Large intestine (tissue), 3 donors: ENCODE measurements at regions not wholly inside any gene's neighbourhood (a gene's known extent, or its start where the extent isn't known, plus 50 kb on each side); places are given as distances from the start of the nearest gene placed in this dataset.
"Not testable (repeated sequence)": the region's sequence is repeated elsewhere in the genome, so short reads cannot be mapped to it uniquely, and the experiment has no call there.

Experiments used
- DNase-seq, 2 donors: peaks; one replicate each; pipeline versions ENCODE4 v3.0.0 to v3.0.0-alpha.2; 2013
- H3K27ac ChIP-seq: one replicate; pipeline ENCODE4 v1.5.1; 2013; ENCODE audit warnings: low read length
- H3K27me3 ChIP-seq: 2 replicates; pipeline ENCODE4 v1.6.1; 2013; ENCODE audit warnings: low read length; ENCODE audit not compliant: control insufficient read depth, insufficient read depth
- H3K36me3 ChIP-seq: 2 replicates; pipeline ENCODE4 v1.6.1; 2013; ENCODE audit warnings: low read length; ENCODE audit not compliant: control insufficient read depth, insufficient read depth
- H3K4me1 ChIP-seq: one replicate; pipeline ENCODE4 v1.6.1; 2013; ENCODE audit warnings: low read length; ENCODE audit not compliant: control insufficient read depth, insufficient read depth
- H3K4me3 ChIP-seq: one replicate; pipeline ENCODE4 v1.5.1; 2013; ENCODE audit warnings: low read length
- H3K9me3 ChIP-seq: one replicate; pipeline ENCODE4 v1.6.1; 2013; ENCODE audit warnings: mild to moderate bottlenecking, low read depth, low read length, moderate library complexity; ENCODE audit not compliant: control insufficient read depth
- WGBS: methylation state at CpG from one replicate; pipeline ENCODE4 v1.1.5; 2013; ENCODE audit warnings: low lambda C conversion rate; ENCODE audit not compliant: insufficient coverage; 5-methylcytosine and 5-hydroxymethylcytosine counted together

- Histone ChIP-seq H3K4me1 (no peaks in the 10 kb centered on the region), H3K4me3 (no peak overlapping the region), H3K27ac (no peak overlapping the region), H3K9me3 (no peaks in the 10 kb centered on the region), H3K27me3 (no peaks in the 10 kb centered on the region), H3K36me3 (no peaks in the 10 kb centered on the region)
- DNase-seq = no peak
- 100% methylated on average over 1 of the region's 2 CpGs for WGBS
Measured at GRCh38 chr4:141543706-141544105, 92.7 kb upstream of the IL15 start.

- no peak overlapping the region for H3K27ac ChIP-seq
- no peaks in the 10 kb centered on the region for H3K36me3 ChIP-seq
- DNase-seq = no peak
- no peak overlapping the region for H3K4me3 ChIP-seq
- H3K4me1 ChIP-seq = no peaks in the 10 kb centered on the region
- no peaks in the 10 kb centered on the region for H3K9me3 ChIP-seq
- H3K27me3 ChIP-seq = no peaks in the 10 kb centered on the region
Measured at GRCh38 chr4:141548791-141549190, 87.6 kb upstream of the IL15 start.

GRCh38 chr4:141560056-141560455 is 76.3 kb upstream of the IL15 start:
- WGBS = no CpG with 5 or more reads among the region's 1 CpG
- H3K9me3 ChIP-seq = no peaks in the 10 kb centered on the region

GRCh38 chr4:141562649-141563048 is 73.7 kb upstream of the IL15 start:
- no peak for DNase-seq
- H3K4me3 ChIP-seq = no peak overlapping the region
- WGBS = 100% methylated on average over 1 of the region's 2 CpGs
- no peaks in the 10 kb centered on the region for H3K4me1 ChIP-seq
- H3K27me3 ChIP-seq = no peaks in the 10 kb centered on the region
- H3K9me3 ChIP-seq = no peaks in the 10 kb centered on the region
- no peaks in the 10 kb centered on the region for H3K36me3 ChIP-seq
- no peak overlapping the region for H3K27ac ChIP-seq

More at GRCh38 chr4:141560056-141560455, 76.3 kb upstream of the IL15 start:
- no peak overlapping the region for H3K4me3 ChIP-seq
- H3K4me1 ChIP-seq = no peaks in the 10 kb centered on the region
- no peak for DNase-seq
- no peaks in the 10 kb centered on the region for H3K27me3 ChIP-seq
- H3K27ac ChIP-seq = no peak overlapping the region
- H3K36me3 ChIP-seq = no peaks in the 10 kb centered on the region

- H3K36me3 ChIP-seq = no peaks in the 10 kb centered on the region
- H3K4me3 ChIP-seq = no peak overlapping the region
- no peaks in the 10 kb centered on the region for H3K27me3 ChIP-seq
- no peak for DNase-seq
- no peaks in the 10 kb centered on the region for H3K9me3 ChIP-seq
- H3K27ac ChIP-seq = no peak overlapping the region
- no peaks in the 10 kb centered on the region for H3K4me1 ChIP-seq
Measured at GRCh38 chr4:141563723-141564122, 72.7 kb upstream of the IL15 start.

GRCh38 chr4:141564961-141565360 is 71.4 kb upstream of the IL15 start:
- H3K4me1 ChIP-seq, H3K27ac ChIP-seq, H3K36me3 ChIP-seq, H3K27me3 ChIP-seq, DNase-seq, H3K4me3 ChIP-seq, H3K9me3 ChIP-seq: not testable (repeated sequence)
- 100% methylated on average over 1 of the region's 15 CpGs for WGBS

GRCh38 chr4:141565379-141566089 is 70.8 kb upstream of the IL15 start:
- H3K9me3 ChIP-seq = no peaks in the 10 kb centered on the region
- no peaks in the 10 kb centered on the region for H3K36me3 ChIP-seq
- H3K4me3 ChIP-seq = no peak overlapping the region
- WGBS = 0% methylated on average over 1 of the region's 3 CpGs
- no peaks in the 10 kb centered on the region for H3K27me3 ChIP-seq
- DNase-seq = no peak
- H3K4me1 ChIP-seq = no peaks in the 10 kb centered on the region
- H3K27ac ChIP-seq = no peak overlapping the region

- no peak overlapping the region for H3K27ac ChIP-seq
- H3K27me3 ChIP-seq = no peaks in the 10 kb centered on the region
- H3K4me1 ChIP-seq = no peaks in the 10 kb centered on the region
- no peaks in the 10 kb centered on the region for H3K36me3 ChIP-seq
- 63% methylated on average over 2 of the region's 4 CpGs for WGBS
- DNase-seq = no peak
- no peaks in the 10 kb centered on the region for H3K9me3 ChIP-seq
- H3K4me3 ChIP-seq = no peak overlapping the region
Measured at GRCh38 chr4:141567326-141567915, 69.0 kb upstream of the IL15 start.

GRCh38 chr4:141569141-141569540 is 67.2 kb upstream of the IL15 start:
- no peaks in the 10 kb centered on the region for H3K27me3 ChIP-seq
- DNase-seq = no peak
- H3K4me1 ChIP-seq = no peaks in the 10 kb centered on the region
- H3K9me3 ChIP-seq = no peaks in the 10 kb centered on the region
- H3K4me3 ChIP-seq = no peak overlapping the region
- no peaks in the 10 kb centered on the region for H3K36me3 ChIP-seq
- WGBS = 80% methylated on average over 1 of the region's 2 CpGs
- H3K27ac ChIP-seq = no peak overlapping the region

GRCh38 chr4:141570290-141570689 is 66.1 kb upstream of the IL15 start:
- Histone ChIP-seq H3K27ac (no peak overlapping the region), H3K9me3 (no peaks in the 10 kb centered on the region), H3K27me3 (no peaks in the 10 kb centered on the region), H3K36me3 (no peaks in the 10 kb centered on the region), H3K4me1 (no peaks in the 10 kb centered on the region), H3K4me3 (no peak overlapping the region)
- DNase-seq = no peak

GRCh38 chr4:141571362-141571761 is 65.0 kb upstream of the IL15 start:
- Histone ChIP-seq H3K4me1 (no peaks in the 10 kb centered on the region), H3K9me3 (no peaks in the 10 kb centered on the region), H3K36me3 (no peaks in the 10 kb centered on the region), H3K27ac (no peak overlapping the region), H3K27me3 (no peaks in the 10 kb centered on the region), H3K4me3 (no peak overlapping the region)
- WGBS = 100% methylated on average over 1 of the region's 2 CpGs
- no peak for DNase-seq
